ENCODE measurements at regions not wholly inside any gene's neighbourhood (a gene's known extent, or its start where the extent isn't known, plus 50 kb on each side); places are given as distances from the start of the nearest gene placed in this dataset.

DNA sequence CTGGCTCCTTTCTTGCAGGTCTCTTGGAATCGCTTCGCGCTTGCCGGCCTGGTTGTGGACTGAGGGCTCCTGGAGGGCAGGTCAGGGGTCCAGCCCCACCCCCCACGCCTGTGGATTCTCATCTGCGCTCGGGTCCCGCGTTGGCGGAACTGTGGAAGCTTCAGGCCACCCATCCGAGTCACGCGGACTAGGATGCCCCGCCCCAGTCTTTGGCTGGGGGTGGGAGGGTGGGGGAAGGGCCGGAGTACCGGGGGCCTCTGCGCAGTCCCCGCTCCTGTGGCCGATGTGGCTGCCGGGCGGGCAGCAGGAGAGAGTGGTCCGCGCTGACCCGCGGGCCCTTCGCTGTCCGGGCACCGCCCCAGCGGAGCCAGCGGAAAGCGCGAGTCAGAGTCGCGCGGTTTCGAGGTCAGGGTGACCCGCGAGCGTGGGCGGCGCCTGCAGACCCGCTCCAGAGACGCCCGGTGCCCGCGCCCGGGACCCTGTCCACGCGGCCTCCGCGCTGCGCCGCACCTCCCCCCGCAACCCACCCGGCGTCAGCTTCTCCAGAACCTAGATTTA lies 114.2 kb downstream of the KLF13 start:
- TF ChIP-seq CTCF (IDR thresholded peaks at IDR 0.05; ENCODE audit: low read depth, low read length) = no peak
- no peak for TF ChIP-seq EZH2phosphoT487 (IDR thresholded peaks at IDR 0.05; ENCODE audit: low read depth)
